ENCODE measurements at regions not wholly inside any gene's neighbourhood (a gene's known extent, or its start where the extent isn't known, plus 50 kb on each side); places are given as distances from the start of the nearest gene placed in this dataset.

DNA sequence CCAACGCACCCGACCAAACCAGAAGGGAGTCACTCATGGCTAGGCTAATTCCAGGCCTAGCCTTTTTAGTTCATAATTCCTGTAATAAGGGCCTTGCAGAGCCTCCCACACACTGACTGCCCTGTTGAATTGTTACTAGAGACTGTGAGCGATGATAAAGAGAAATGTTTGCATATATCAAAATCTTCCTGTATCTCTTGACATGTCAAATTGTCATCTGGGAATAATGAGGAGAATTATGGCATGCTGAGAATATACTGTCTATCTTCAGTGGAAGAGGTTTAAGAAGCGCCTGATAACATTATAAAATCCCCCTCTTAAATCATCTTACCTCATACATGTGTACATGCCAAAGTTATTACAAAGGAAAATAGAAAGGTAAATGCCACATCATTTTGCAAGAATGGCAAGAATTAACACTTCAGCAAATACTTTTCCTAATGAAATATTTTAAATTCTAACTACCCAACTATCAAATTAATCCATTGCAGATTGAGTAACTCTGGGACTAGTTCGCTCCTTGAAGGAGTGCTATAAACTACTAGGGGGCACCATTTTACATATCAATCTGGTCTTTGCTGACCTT is 144.1 kb downstream of the CENPF start:
- TF ChIP-seq, protein P1, sequence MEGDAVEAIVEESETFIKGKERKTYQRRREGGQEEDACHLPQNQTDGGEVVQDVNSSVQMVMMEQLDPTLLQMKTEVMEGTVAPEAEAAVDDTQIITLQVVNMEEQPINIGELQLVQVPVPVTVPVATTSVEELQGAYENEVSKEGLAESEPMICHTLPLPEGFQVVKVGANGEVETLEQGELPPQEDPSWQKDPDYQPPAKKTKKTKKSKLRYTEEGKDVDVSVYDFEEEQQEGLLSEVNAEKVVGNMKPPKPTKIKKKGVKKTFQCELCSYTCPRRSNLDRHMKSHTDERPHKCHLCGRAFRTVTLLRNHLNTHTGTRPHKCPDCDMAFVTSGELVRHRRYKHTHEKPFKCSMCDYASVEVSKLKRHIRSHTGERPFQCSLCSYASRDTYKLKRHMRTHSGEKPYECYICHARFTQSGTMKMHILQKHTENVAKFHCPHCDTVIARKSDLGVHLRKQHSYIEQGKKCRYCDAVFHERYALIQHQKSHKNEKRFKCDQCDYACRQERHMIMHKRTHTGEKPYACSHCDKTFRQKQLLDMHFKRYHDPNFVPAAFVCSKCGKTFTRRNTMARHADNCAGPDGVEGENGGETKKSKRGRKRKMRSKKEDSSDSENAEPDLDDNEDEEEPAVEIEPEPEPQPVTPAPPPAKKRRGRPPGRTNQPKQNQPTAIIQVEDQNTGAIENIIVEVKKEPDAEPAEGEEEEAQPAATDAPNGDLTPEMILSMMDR (IDR thresholded peaks at IDR 0.05) = no peak
- TF ChIP-seq POLR2AphosphoS5 (IDR thresholded peaks at IDR 0.05) = no peak
- no peak for TF ChIP-seq EP300 (IDR thresholded peaks at IDR 0.05)
- TF ChIP-seq POLR2A (IDR thresholded peaks at IDR 0.05) = no peak
